HUDEP-2 (cell line): ENCODE measurements at regions not wholly inside any gene's neighbourhood (a gene's known extent, or its start where the extent isn't known, plus 50 kb on each side); places are given as distances from the start of the nearest gene placed in this dataset.

Experiments used
- DNase-seq, 76 experiments: peaks; one replicate each; lab custom pipeline; 2025; ENCODE audit not compliant: unreplicated experiment in 76 of 76; lab: John Stamatoyannopoulos, UW

DNA sequence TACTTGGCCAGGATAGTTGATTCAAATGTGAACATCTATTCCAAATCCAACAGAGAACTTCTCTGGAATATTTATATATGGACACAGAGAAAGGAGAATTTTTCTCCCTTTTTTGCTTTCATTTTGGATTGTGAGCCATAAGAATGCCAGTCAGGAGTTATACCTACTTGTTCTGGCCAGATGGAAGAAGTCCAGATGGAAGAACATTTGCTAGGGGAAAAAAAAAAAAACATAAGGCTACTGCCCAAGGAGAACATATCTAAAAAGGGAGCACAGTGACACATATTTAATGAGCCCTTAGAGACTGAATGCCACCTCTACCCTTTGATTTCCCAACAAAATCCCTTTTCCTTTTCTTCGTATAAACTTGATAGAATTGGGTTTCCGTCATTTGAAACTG, 61.7 kb upstream of the PPP2R2B start:
- DNase-seq: no peak

DNA sequence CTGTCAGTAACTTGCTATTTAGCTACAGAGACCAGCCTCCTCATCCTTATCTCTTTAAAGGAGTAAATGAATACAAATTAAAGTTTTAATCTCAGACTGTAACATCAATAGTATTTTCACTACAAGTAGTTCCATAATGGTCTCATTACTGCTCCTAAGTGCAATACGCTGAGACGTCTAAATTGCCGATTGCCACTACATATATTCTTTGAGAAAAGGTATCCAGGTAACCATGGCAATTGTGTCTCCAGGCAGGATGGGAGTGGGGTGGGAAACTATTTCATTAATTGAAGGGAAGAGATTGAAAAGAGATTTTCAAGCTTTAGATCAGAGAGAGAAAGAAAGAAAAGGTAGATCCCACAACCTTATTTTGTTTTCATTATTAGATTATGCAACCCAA, 65.5 kb upstream of the PPP2R2B start:
- no peak for DNase-seq

DNA sequence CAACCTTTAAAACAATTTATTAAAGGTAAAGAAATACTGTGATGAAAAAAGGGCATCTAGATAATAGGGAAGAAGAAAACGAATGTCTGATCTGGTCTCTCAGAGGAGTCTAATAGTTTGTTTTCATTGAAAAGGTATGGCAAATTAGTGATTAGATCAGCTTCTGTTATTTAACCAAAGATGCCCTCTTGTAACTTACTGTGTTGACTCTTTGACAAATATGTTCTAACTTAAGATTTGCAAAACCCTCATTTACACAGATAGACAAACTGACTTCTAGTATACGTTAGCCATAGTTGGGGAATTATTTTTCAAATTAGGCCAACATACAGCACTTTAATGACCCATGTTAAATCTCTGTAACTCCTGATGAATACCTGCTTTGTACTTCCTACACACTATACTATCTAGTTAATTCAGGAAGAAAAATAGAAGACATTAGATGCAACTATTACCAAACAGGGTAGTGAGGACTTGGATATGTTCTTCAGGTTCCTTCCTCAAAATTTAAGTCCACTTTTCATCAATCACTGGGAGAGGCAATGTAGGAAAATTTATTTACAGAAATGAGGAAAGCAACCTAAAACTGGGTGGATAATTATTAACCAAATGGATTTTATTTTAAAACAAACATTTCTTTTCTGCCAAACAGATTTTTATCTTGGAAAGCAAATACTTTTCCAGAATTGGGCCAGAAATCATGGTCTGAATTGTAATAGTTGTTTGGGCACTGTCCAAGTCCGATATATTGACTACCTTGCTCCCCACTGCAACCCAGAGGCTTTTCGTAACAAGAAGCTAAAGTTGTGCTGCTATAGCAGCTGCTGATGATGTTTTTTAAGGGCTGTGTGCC, 66.4 kb upstream of the PPP2R2B start:
- DNase-seq: no peak

DNA sequence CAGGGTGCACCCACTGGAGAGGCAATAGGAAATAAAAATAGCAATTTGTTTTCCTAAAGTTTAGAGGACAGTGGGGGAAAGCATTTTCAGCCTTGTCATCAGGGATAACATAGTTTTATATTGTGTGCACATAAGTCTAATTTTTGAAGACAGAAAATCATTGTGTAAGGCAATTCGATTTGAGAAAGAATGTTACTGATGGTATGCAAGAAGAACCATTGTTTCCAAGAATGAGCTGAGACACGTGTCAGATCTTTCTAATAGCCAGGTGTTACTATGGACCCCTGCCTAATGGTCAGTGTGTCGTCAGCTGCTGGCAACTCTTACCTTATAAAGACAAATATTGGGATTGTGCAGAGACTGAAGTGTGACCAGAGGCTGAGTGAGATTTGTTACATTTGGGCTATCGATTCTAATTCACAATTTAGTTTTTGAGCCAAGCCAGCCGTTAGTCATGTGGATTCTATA, 67.1 kb upstream of the PPP2R2B start:
- DNase-seq: no peak

DNA sequence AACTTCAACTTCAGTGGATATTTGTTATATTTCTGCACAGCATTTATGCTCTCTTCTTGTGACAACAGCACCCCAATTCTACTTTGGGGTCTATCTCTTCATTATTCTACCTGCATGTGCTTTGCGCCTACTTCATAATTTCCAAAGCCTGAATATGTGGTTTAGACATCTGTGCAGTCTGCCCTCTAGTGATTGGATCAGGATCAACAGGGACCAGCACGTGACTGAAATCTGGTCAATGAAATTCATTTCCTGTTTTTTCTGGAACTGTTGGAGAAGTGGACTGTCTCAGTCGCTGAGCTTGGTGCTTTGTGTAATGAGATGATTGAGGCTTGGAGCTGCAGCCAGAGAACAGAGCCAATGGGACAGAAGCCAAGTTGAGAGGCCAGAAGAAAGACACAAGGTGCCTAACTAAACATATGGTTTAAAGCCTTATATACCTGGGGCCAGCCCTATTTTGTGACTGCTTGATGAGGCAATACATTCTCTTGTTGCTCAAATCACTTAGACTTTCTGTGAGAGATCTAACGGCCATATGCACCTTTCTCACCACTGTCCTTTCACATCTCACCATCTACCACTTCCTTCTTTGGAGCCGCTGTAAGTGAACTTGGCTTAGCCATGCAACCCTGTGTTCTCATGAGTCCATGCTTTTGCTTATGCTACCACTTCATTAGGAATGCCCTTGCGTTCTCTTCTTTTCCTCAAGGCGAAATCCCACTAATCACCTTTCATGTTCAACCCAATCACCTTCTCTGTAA, 68.8 kb upstream of the PPP2R2B start:
- peak in 4 of 76 experiments; percentile 2 to 13 (median 5) for DNase-seq

DNA sequence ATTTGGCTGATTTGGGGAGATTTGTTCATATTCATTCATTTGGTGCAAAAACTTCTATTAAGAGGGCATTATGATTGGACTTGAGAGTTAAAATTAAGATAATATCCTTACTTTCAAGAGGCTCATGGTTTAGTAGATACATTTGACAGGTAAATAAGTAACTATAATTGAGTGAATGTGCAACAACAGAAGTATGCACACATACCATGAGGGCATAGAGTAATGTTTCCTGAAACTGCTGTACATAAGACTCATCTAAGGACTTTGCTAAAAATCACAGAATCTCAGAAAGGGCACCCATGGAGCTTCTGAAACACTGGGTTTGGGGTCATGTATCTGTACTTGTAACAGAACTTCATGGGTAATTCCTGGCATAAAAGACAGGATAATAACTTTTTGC, 70.1 kb upstream of the PPP2R2B start:
- no peak for DNase-seq

DNA sequence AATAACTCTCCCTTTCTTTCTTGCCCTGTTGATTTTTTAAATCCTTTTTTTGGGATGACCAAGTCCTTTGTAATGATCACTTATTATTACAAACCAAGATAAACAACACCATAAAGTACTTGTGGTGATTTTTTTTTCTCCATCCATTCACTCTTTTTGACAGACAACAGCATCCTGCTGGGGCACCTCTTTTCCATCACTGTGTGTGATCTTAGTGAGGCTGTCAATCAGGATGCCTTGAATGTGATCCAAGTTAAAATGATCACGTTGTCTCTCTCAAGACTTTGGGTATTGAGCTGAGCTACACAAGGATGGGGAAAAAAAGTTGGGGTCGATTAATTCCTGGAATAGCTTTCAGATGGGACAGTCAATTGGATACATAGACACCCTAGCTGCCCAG, 73.6 kb upstream of the PPP2R2B start:
- no peak for DNase-seq

DNA sequence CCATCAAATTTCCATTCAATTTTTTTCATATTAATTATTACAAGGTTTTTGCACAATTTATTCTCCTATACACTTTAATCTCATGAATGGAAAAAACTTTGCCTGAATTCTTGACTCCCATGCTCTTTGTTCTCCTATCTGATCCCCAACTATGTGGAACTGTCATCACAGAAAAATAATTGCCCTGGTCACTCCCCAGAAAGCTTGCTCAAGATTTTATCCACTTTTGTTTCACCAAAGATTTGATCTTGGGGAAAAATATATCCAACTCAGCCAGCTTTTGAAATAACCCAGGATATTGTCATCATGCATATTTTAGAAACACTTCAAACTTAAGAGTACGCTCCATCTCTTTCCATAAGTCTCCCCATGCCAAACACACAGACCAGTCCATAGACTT, 77.7 kb upstream of the PPP2R2B start:
- no peak for DNase-seq

DNA sequence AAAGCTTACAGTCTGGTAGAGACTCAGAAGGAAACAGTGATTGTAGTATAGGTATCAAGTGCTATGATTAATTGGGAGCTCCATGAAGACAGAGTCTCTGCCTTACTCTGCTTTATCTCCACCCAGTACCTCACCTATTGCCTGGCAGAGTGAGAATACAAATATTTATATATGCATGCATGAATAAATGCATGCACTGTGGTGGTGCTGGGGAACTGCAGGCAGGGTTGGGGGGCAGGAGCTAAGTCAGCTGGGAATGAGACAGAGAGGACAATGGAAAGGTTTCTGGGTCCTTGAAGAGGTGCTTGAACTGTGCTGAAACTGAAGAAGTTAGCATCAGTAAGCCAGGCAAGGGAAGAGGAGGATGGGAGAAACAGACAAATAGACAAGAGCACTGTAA, 80.8 kb upstream of the PPP2R2B start:
- no peak for DNase-seq

DNA sequence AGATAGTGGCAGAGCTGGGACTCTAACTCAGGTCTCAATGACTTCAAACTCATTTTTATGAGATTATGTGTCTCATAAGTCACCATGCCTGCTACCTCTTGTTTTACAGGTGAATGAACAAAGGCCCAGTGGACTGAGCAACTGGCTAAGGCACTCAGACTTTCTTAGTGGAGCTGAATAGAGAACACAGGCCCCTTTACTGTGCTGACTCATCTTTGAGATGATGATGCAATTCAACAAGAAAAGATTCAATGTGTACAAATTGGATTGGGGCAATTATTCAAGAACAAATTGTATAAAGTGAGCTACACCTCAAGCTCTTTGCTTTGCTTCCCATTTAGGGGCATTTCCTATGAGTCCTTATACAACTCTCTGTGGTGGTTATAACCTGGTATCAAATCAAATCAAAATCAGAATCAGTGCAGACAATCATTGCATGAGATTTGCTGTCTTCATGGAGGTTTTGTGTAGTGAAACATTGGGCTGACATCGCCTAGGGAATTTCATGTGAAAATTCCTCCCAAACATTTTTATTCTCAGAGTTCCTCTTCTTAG, 84.3 kb upstream of the PPP2R2B start:
- DNase-seq: no peak

DNA sequence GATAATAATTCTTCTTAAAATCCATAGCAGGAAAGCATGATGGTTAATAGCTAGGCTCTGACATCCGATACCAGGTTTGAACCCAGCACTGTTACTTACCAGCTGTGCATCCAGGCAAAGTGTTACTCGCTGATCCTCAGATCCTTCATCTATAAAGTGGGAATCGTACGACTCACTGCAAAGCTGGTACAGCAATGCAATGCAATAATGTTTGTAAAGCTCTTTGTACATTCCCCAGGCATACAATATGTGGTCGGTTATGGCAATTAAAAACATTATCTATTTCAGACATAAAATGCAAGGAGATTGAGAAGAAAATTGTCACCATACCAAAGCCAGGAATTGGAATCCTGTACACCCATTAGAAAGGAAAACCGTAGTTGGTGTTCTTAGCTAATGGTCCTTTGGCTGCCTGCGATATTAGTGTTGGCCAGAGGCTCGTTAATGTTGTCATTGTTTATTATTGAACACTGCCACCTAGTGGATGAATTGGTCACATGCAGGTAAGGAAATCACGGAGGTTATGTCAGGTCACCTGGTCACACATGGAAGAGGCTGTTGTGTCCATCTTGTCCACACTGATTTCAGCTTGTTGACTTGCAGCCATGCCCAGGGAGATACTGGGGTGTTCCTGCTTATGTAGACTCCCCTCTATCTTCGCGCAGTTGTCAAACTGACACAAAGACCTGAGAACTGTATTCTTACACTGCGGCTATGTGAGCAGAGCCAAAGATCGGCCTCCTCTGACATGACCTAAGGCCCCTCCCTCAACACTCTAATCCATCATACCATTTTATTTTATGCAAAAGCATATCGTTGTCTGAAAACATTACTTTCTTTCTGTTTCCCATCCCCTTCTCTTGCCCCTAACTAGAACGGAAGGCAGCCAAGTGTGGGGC, 87.5 kb upstream of the PPP2R2B start:
- DNase-seq: peak in 52 of 76 experiments; percentile 0 to 74 (median 27)

DNA sequence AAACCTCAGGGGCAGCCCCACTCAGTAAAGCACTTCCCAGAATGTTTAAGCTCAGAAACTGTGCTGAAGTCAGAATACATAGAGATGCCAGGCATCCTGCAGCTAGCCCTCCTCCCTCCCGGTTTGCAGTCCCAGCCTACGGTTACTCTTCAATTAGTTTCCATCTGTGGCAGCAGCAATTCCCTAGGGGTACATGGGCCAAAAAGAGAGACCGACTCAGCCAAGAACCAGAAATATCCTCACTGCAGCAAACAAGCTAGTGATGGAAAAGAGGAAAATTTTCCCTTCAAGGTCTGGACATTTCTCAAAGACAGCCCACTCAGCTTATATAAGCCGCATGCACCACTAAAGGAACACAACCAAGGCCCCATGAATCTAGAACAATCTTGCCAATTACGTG, 89.1 kb upstream of the PPP2R2B start:
- no peak for DNase-seq

DNA sequence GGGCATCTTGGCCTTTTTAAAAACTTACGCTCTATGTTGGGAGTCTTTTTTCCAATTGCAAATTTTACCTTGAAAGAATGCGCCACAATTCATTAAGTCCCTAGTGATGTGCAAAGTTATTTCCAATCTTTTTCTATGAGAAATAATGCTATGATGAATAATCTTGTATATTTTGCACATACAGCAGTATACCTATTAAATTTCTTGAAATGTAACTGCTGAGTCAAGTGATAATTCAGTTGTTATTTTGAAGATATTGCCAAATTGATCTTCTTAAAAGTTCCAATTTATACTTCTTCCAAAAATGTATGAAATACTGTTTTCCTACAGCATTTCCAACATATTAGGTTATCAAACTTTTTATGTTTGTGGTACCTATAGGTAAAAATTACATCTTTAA, 92.8 kb upstream of the PPP2R2B start:
- no peak for DNase-seq

DNA sequence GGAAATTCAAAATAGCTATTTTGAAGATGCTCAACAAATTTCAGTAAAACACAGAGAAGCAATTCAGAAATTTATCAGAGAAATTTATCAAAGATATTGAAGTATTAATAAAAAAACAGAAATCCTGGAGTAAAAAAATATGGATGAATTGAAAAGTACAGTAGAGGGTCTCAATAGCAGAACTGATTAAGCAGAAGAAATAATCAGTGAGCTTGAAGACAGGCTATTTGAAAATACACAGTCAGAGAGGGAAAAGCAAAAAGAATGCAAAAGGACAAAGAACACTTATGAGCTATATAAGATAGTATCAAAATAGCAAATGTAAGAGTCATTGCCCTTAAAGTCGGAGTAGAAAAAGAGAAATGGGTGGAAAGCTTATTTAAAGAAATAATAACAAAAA, 107.9 kb upstream of the PPP2R2B start:
- no peak for DNase-seq

DNA sequence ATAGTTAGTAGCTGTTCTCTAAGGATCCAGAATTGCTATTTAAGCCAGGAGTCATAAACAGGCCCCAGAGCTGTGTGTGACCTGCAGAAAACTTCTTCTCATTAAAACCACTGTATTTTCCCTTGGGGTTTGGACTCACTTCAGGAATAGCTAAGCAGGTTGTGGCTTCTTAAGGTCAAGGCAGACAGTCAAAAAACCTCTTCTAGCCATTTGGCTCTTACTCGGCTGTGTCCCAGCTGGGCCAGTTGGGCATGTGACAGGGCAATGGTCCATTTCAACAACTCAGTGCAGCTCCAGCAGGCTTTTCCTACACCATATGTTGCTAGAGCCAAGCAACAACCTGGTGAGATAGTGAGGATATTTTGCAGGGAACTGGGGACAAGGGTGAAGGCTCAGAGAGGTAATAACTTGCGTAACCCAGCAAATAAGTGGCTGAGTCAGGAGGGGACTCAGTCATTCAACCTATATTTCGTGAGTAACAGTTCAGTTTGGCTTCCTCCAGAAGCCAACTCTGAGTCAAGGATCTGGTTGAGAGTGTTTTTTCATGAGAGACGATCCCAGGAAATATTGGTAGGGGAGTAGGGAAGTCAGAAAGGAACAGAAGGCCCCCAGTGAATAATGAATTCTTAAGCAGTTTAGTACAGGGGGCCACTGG, 115.4 kb upstream of the PPP2R2B start:
- no peak for DNase-seq

DNA sequence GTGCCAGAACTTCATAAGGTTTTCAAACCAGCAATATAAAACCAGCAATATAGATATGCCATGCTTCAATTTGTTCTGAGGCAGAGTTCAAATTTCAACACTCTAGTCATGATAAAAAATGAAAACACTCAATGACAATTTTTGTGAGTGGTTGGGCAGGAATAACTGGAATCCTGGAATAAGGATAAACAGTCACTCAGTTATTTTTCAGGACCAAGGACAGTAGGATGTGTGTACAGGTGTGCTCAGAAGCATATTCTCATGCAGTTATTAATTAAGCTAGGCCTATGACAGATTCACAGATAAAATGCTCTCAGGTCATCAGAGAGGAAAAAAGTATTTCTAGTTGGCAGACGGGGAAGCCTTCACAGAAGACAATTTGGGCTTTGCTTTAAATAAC, 117.3 kb upstream of the PPP2R2B start:
- DNase-seq: no peak

DNA sequence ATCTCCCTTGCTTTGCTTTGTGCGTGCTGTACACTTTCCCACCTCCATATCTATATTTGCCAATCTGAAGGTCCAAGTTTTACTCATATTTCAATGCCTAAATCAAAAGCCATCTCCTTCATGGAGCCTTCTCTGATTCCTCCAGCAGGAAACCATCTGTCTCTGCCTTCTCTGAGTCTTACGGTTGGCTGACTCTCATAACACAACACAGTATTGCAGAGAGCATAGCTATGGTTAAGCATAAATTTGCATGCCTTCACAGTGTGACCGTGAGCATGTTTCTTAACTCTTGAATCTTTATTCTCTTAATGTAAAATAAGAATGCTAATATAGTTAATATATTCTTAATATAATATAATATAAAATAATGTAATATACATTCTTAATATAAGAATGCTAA, 136.8 kb upstream of the PPP2R2B start:
- DNase-seq: no peak

DNA sequence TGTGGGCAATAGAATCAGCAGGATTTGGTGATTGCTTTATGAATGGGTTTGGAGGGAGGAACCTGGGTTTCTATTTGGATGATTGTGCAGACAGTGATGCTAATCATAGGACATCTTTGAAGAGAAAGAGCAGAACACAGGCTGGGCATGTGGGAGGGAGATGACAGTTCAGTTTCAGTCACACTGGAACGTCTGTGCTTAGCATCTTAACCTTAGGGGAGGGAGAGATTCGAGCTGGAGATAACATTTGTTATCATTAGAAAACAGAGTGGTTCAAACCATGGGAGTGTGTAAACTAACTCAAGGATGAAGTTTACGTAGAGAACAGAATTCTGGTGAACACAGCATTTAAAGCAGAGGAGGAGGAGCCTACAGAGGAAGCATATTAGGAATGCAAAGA, 138.6 kb upstream of the PPP2R2B start:
- DNase-seq: peak in 19 of 76 experiments; percentile 2 to 58 (median 23)

DNA sequence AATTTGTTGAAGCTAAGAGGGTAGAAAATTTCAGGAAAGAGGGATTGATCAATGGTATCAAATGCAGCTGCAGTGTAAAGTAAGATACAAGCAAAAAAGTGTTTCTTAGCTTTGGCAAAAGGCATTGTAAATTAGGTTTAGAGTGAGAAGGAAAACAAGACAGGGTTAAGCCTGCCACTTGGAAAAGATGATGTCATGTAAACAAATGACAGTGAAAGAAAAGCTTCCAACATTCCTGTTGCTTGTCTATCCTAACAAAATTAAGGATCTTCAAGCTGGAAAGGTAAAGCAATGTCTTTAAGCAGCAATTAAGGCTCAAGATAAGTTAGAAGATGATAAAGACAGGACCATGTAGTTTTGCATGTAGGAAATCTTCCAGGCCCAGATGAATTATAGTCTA, 139.1 kb upstream of the PPP2R2B start:
- DNase-seq: no peak

DNA sequence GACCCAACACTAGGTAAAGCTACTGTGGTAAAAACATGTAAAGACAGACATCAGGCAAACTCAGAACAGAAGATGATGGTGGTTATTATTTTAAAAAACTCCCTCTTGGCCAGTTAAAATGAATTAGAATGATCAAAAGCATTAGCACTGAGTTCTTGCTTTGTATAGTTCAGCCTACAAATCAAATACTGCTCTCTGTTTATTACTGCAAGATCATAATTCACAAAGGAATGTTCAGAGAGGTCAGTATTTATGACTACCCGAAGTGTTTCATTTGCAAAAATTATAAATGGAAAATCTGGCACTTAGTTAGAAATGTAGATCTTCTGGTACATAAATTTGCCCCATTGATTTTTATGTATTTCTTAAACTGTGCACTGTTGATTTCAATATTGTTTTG, 140.3 kb upstream of the PPP2R2B start:
- DNase-seq: no peak
